IMR-90 (cell line): ENCODE measurements at regions not wholly inside any gene's neighbourhood (a gene's known extent, or its start where the extent isn't known, plus 50 kb on each side); places are given as distances from the start of the nearest gene placed in this dataset.

Source experiments
- CTCF ChIP-seq: conservative IDR thresholded peaks from 2 replicates; pipeline ENCODE4 v1.5.1; 2012; ENCODE audit warnings: mild to moderate bottlenecking, low read depth, low read length, improper control_type of control experiment
- MXI1 ChIP-seq: IDR thresholded peaks from 2 replicates; pipeline ENCODE4 v1.6.1; 2012; ENCODE audit warnings: low read depth, mild to moderate bottlenecking, low read length, moderate library complexity, borderline replicate concordance
- RAD21 ChIP-seq: IDR thresholded peaks from 2 replicates; pipeline ENCODE4 v1.6.1; 2012; ENCODE audit warnings: low read length, improper control_type of control experiment
- RCOR1 ChIP-seq: IDR thresholded peaks from 2 replicates; pipeline ENCODE4 v1.6.1; 2012; ENCODE audit warnings: mild to moderate bottlenecking, low read length, improper control_type of control experiment; ENCODE audit not compliant: insufficient replicate concordance
- USF2 ChIP-seq: fragments of 150-350 bp; IDR thresholded peaks from 2 replicates; pipeline ENCODE4 v1.6.1; 2017; ENCODE audit warnings: mild to moderate bottlenecking, antibody characterized with exemption, low read length, low read depth

- TF ChIP-seq CTCF (no peak), USF2 (no peak), MXI1 (no peak), RAD21 (no peak), RCOR1 (no peak)
Measured at GRCh38 chr3:196145468-196146262, 63.8 kb upstream of the TFRC start.
